HL-60 (cell line): ENCODE measurements at regions not wholly inside any gene's neighbourhood (a gene's known extent, or its start where the extent isn't known, plus 50 kb on each side); places are given as distances from the start of the nearest gene placed in this dataset.

Source experiments
- DNase-seq, 2 experiments: peaks; one replicate each; pipeline ENCODE4 v3.0.0-alpha.2; 2010 to 2020; ENCODE audit warnings: low read depth in 1 of 2, low spot score in 1 of 2
- H3K27ac ChIP-seq: fragments of 250-450 bp; sonication (Bioruptor Pico); replicated peaks from 2 replicates; pipeline ENCODE4 v1.5.1; 2020; ENCODE audit warnings: mild to moderate bottlenecking, moderate library complexity
- H3K27me3 ChIP-seq: fragments of 250-450 bp; sonication (Bioruptor Pico); 2 replicates; pipeline ENCODE4 v1.5.1; 2021; ENCODE audit warnings: mild to moderate bottlenecking, moderate library complexity; ENCODE audit not compliant: insufficient read depth, poor library complexity, severe bottlenecking
- H3K4me3 ChIP-seq: replicated peaks from 2 replicates; pipeline ENCODE4 v1.5.1; 2011; ENCODE audit warnings: mild to moderate bottlenecking, control low read depth, low read length; ENCODE audit not compliant: insufficient read depth
- CTCF ChIP-seq: IDR thresholded peaks from one replicate; pipeline ENCODE4 v1.5.1; 2011; ENCODE audit warnings: low read length, control low read depth, inconsistent platforms; ENCODE audit not compliant: insufficient read depth
- GABPA ChIP-seq: IDR thresholded peaks from 2 replicates; pipeline ENCODE4 v1.6.1; 2012; ENCODE audit warnings: low read depth
- POLR2AphosphoS5 ChIP-seq: IDR thresholded peaks from 2 replicates; pipeline ENCODE4 v1.6.1; 2012; ENCODE audit warnings: low read depth
- REST ChIP-seq: IDR thresholded peaks from 2 replicates; pipeline ENCODE4 v1.6.1; 2012; ENCODE audit warnings: low read depth; ENCODE audit not compliant: insufficient replicate concordance
- SPI1 ChIP-seq: IDR thresholded peaks from 2 replicates; pipeline ENCODE4 v1.6.1; 2012; ENCODE audit warnings: low read depth, mild to moderate bottlenecking, borderline replicate concordance

DNA sequence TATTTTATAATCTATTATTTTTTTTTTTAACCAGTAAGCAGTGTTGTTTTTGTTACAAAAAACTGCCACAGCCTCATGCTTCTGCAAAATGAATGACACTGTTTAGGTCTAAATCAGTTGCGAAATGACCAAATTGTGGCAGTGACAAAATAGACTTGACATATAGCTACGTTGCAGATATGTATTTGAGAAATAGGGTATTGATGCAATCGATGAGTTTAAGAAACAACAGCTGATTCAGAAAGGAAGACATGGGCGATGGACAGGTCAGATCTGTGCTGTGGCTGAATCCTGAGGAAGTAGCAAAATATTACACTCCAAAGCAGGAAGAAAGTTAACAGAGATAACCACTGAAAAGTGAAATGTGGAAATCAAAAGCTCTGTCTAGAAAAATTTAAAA lies 89.0 kb upstream of the STEAP4 start:
- no peak for TF ChIP-seq REST
- peak; percentile 33; the same call in 1 of the 2 replicates for TF ChIP-seq POLR2AphosphoS5
- peak; percentile 16; the same call in 1 of the 2 replicates for TF ChIP-seq SPI1
- peak; percentile 82 to 85 for DNase-seq
- peak overlapping the region; percentile 31 for H3K27ac ChIP-seq
- no peaks in the 10 kb centered on the region for H3K27me3 ChIP-seq
- H3K4me3 ChIP-seq, result no peak overlapping the region

DNA sequence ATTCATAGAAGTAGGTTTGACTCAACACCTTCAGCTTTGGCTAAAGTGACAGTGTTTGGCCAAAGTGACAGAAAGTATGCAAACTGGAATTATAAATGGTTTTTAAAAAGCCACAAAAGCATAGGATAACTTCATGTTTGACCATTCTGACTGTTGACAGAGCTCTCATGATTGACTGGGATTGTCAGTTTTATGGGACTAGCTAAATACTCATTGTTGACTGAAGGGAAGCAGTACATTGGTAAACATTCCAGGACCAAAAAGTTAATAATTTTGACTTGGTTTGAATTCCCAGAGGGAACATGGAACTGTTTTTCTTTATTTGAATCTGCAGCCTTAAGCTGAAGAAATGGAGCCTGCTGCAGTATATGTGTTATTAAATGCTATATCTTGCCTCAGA lies 84.6 kb upstream of the STEAP4 start:
- TF ChIP-seq CTCF, result no peak
- no peak for TF ChIP-seq GABPA
- TF ChIP-seq POLR2AphosphoS5, result no peak
- no peak for TF ChIP-seq SPI1
- no peak for TF ChIP-seq REST
- no peak for DNase-seq
- Histone ChIP-seq H3K4me3 (no peak overlapping the region), H3K27ac (no peak overlapping the region), H3K27me3 (no peaks in the 10 kb centered on the region)

GRCh38 chr7:88387368-88387767 lies 80.7 kb upstream of the STEAP4 start:
- TF ChIP-seq REST (no peak), POLR2AphosphoS5 (no peak), SPI1 (no peak), GABPA (no peak), CTCF (no peak)
- Histone ChIP-seq H3K27ac (no peak overlapping the region), H3K27me3 (no peaks in the 10 kb centered on the region), H3K4me3 (no peak overlapping the region)
- no peak for DNase-seq
